DOHH2 (cell line): ENCODE measurements at regions not wholly inside any gene's neighbourhood (a gene's known extent, or its start where the extent isn't known, plus 50 kb on each side); places are given as distances from the start of the nearest gene placed in this dataset.

Experiments used
- H3F3A ChIP-seq: fragments of 200-600 bp; sonication (generic), shearing (Covaris generic); 2 replicates; pipeline ENCODE4 v1.6.0; 2016; ENCODE audit warnings: antibody characterized with exemption, mild to moderate bottlenecking; ENCODE audit not compliant: control insufficient read depth, insufficient read depth
- H3K27ac ChIP-seq: fragments of 200-600 bp; sonication (generic); 2 replicates; pipeline ENCODE4 v1.5.1; 2014; ENCODE audit warnings: low read depth, mild to moderate bottlenecking, low read length, moderate library complexity
- H3K27me3 ChIP-seq: fragments of 200-600 bp; sonication (generic); 2 replicates; pipeline ENCODE4 v1.6.1; 2014; ENCODE audit warnings: mild to moderate bottlenecking, low read length, mixed read lengths; ENCODE audit not compliant: control insufficient read depth
- H3K36me3 ChIP-seq: fragments of 200-600 bp; sonication (generic); 2 replicates; pipeline ENCODE4 v1.6.1; 2014; ENCODE audit warnings: mild to moderate bottlenecking, low read length, moderate library complexity, mixed read lengths; ENCODE audit not compliant: control insufficient read depth
- H3K4me1 ChIP-seq: fragments of 200-600 bp; sonication (generic); 2 replicates; pipeline ENCODE4 v1.6.1; 2014; ENCODE audit warnings: mild to moderate bottlenecking, low read length, mixed read lengths; ENCODE audit not compliant: control insufficient read depth
- H3K4me2 ChIP-seq: fragments of 200-600 bp; sonication (generic); 2 replicates; pipeline ENCODE4 v1.6.0; 2014; ENCODE audit warnings: mild to moderate bottlenecking, low read length, moderate library complexity
- H3K4me3 ChIP-seq: fragments of 200-600 bp; sonication (generic); 2 replicates; pipeline ENCODE4 v1.5.1; 2014; ENCODE audit warnings: mild to moderate bottlenecking, low read length, mixed read lengths
- H3K79me2 ChIP-seq: fragments of 200-600 bp; sonication (generic); 2 replicates; pipeline ENCODE4 v1.6.1; 2014; ENCODE audit warnings: mild to moderate bottlenecking, low read length, mixed read lengths; ENCODE audit not compliant: control insufficient read depth
- H3K9me2 ChIP-seq: fragments of 200-600 bp; sonication (generic); replicated peaks from 2 replicates; pipeline ENCODE4 v1.6.1; 2014; ENCODE audit warnings: mild to moderate bottlenecking, low read length, mixed read lengths; ENCODE audit not compliant: control insufficient read depth
- H3K9me3 ChIP-seq: fragments of 200-600 bp; sonication (generic); 2 replicates; pipeline ENCODE4 v1.6.1; 2014; ENCODE audit warnings: antibody characterized with exemption, low read length, mixed read lengths; ENCODE audit not compliant: control insufficient read depth, insufficient read depth
- H4K20me1 ChIP-seq: fragments of 200-600 bp; sonication (generic); 2 replicates; pipeline ENCODE4 v1.6.0; 2014; ENCODE audit warnings: low read depth, mild to moderate bottlenecking, antibody characterized with exemption, low read length, moderate library complexity; ENCODE audit not compliant: control insufficient read depth, insufficient read depth
- EZH2phosphoT487 ChIP-seq: fragments of 200-600 bp; sonication (generic); IDR thresholded peaks from 2 replicates; pipeline ENCODE4 v1.6.1; 2017; ENCODE audit warnings: borderline replicate concordance, mild to moderate bottlenecking, antibody characterized with exemption, low read length, moderate library complexity, mixed read lengths
- TF ChIP-seq, protein P1 (sequence below): fragments of 200-600 bp; sonication (generic); IDR thresholded peaks from one replicate; pipeline ENCODE4 v1.5.1; 2014; ENCODE audit warnings: antibody characterized with exemption, mild to moderate bottlenecking, low read depth, low read length; ENCODE audit not compliant: poor library complexity, severe bottlenecking

DNA sequence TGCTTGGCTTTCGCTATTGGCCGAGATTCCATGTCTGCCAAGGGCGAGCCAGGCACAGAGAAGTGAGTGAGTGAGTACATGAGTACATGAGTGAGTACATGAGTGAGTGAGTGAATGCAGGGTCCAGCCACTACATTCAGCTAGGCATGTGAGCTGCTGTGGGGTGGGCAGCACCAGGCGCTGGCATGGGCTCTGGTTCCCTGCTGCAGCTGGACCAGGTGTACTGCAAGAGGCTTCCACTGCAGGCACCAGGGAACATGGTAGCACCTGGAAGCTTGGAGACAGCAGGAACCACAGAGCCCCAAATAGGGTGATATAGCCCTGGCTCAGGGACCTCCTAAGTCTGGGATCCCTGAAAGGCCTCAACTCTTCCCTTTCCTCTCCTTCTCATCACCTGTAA lies 330.2 kb downstream of the USP25 start:
- no peak overlapping the region for H3K4me3 ChIP-seq
- no peaks in the 10 kb centered on the region for H3K9me2 ChIP-seq
- H3K4me1 ChIP-seq: no peaks in the 10 kb centered on the region
- TF ChIP-seq, protein P1, sequence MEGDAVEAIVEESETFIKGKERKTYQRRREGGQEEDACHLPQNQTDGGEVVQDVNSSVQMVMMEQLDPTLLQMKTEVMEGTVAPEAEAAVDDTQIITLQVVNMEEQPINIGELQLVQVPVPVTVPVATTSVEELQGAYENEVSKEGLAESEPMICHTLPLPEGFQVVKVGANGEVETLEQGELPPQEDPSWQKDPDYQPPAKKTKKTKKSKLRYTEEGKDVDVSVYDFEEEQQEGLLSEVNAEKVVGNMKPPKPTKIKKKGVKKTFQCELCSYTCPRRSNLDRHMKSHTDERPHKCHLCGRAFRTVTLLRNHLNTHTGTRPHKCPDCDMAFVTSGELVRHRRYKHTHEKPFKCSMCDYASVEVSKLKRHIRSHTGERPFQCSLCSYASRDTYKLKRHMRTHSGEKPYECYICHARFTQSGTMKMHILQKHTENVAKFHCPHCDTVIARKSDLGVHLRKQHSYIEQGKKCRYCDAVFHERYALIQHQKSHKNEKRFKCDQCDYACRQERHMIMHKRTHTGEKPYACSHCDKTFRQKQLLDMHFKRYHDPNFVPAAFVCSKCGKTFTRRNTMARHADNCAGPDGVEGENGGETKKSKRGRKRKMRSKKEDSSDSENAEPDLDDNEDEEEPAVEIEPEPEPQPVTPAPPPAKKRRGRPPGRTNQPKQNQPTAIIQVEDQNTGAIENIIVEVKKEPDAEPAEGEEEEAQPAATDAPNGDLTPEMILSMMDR: no peak
- TF ChIP-seq EZH2phosphoT487: no peak
- H3K4me2 ChIP-seq: no peak overlapping the region
- H3K9me3 ChIP-seq: peaks cover 3% of the 10 kb centered on the region; the same call in 1 of the 2 replicates
- no peaks in the 10 kb centered on the region for H3K27me3 ChIP-seq
- no peaks in the 10 kb centered on the region for H4K20me1 ChIP-seq
- H3K27ac ChIP-seq: no peak overlapping the region
- H3F3A ChIP-seq: no peaks in the 10 kb centered on the region
- no peaks in the 10 kb centered on the region for H3K79me2 ChIP-seq
- no peaks in the 10 kb centered on the region for H3K36me3 ChIP-seq

- Histone ChIP-seq H3K79me2 (no peaks in the 10 kb centered on the region), H4K20me1 (no peaks in the 10 kb centered on the region), H3K4me2 (no peak overlapping the region), H3K9me2 (no peaks in the 10 kb centered on the region), H3K9me3 (peaks cover 3% of the 10 kb centered on the region; the same call in 1 of the 2 replicates), H3K36me3 (no peaks in the 10 kb centered on the region), H3K27me3 (no peaks in the 10 kb centered on the region), H3K27ac (no peak overlapping the region), H3K4me3 (no peak overlapping the region), H3F3A (no peaks in the 10 kb centered on the region), H3K4me1 (no peaks in the 10 kb centered on the region)
- TF ChIP-seq, protein P1: no peak
- TF ChIP-seq EZH2phosphoT487: no peak
These were observed 331.4 kb downstream of the USP25 start for GRCh38 chr21:16061194-16061593.

DNA sequence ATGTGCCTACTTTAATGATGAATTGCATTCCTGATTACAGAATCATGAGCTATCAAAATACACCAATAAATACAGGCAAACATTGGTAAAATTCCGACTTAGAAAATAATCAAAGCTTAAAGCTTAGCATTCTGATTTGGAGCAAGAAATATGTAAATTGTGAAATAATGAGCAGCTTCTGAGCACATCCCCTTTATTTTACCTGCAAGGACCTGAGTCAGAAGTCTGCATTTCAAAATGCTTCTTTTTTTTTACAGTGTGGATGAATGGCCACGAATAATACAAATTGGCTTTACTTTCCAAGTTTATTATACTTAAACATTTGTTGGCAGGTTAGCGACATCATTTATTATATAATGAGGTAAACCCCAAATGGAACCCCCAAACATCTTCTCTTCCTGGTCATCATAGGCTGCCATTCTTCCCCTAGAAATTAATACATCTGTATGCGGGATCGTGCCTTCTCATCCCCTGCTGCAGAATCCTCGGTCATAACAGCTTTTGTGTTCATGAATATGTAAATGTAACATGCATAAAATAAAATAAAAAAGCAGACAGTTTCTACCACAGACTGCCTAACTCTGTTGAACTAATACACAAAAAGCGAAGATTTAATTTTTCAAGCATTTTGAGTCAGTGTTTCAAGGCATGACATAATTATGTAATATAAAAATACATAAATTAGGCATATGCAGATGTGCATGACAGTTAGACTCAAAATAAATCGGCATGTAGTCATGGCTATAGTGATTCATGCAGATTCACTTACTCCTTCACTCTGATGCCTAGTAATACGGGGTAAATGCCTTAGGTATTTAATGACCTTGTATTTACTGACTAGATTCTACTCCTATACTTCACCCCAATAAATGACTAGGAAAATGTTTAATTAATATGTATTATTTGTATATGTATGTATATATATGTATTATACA lies 339.7 kb downstream of the USP25 start:
- no peaks in the 10 kb centered on the region for H3K9me2 ChIP-seq
- no peak overlapping the region for H3K4me2 ChIP-seq
- no peaks in the 10 kb centered on the region for H3K79me2 ChIP-seq
- TF ChIP-seq EZH2phosphoT487: no peak
- TF ChIP-seq, protein P1: no peak
- no peaks in the 10 kb centered on the region for H3K4me1 ChIP-seq
- no peaks in the 10 kb centered on the region for H3K36me3 ChIP-seq
- no peaks in the 10 kb centered on the region for H3K27me3 ChIP-seq
- H3K4me3 ChIP-seq: no peak overlapping the region
- no peaks in the 10 kb centered on the region for H3F3A ChIP-seq
- H3K27ac ChIP-seq: no peak overlapping the region
- H4K20me1 ChIP-seq: no peaks in the 10 kb centered on the region
- H3K9me3 ChIP-seq: no peaks in the 10 kb centered on the region
